HK-2 (cell line): ENCODE measurements at regions not wholly inside any gene's neighbourhood (a gene's known extent, or its start where the extent isn't known, plus 50 kb on each side); places are given as distances from the start of the nearest gene placed in this dataset.
"Not testable (repeated sequence)": the region's sequence is repeated elsewhere in the genome, so short reads cannot be mapped to it uniquely, and the experiment has no call there.

ENCODE experiments used
- DNase-seq: peaks from one replicate; pipeline ENCODE4 v3.0.0-alpha.2; 2018; ENCODE audit not compliant: unreplicated experiment

DNA sequence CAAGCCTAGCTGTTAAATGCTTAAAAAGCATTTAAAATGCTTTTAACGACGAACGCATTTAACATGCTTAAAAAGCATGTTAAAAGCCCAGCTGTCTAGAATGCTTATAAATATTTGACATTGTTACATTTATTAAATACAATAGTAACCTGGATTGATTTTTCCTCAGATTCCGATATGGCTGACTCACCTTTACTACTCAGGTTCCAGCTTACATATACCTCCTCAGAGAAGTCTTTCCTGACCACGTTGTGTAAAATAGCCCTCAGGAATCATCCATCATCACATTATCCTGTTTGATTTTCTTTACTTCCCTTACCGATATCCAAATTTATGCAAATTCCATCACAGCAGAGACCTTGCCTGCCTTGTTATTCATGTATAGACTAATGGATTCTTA lies 51.4 kb downstream of the SLC41A2 start:
- no peak for DNase-seq

DNA sequence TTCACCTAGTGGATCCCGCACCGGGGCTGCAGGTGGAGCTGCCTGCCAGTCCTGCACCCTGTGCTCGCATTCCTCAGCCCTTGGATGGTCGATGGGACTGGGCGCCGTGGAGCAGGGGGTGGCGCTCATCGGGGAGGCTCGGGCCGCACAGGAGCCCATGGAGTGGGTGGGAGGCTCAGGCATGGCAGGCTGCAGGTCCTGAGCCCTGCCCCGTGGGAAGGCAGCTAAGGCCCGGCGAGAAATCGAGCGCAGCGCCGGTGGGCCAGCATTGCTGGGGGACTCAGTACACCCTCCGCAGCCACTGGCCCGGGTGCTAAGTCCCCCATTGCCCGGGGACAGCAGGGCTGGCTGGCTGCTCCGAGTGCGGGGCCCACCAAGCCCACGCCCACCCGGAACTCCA lies 52.6 kb downstream of the SLC41A2 start:
- DNase-seq, result not testable (repeated sequence)

DNA sequence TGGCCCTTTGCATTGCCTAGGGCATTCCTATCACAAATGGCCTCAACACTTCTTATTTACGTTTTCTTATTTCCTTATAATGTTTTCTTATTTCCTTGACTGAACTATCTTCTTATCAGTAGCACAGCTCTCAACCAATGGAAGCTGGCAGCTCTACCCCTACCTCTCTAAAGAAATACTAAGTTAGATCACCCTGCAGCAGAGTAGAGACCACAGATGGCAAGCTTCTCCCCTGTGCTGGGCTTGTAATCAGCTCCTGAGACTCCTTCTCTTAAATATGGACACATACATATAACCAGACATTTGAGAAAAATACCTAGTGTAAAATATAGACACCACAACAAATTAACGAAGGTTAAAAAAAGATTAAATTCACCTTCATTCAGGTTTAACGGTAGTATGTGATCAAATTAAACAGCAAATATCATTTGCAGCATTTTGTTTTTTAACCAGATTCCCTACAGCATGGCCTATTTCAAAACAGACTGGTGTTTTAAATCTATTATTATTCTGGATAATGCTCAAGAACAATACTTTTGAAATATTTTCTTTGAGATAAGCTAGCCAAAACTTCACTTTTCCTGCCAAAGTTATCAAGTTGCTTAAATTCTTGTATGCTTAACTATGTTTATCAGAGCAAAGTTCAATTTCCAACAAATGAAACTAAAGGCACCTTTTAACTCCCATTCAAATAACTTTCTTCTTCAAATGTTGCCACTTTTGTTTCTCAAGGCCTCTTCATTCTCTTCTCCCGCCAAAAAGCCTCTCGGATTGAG lies 54.3 kb downstream of the SLC41A2 start:
- DNase-seq, result no peak

DNA sequence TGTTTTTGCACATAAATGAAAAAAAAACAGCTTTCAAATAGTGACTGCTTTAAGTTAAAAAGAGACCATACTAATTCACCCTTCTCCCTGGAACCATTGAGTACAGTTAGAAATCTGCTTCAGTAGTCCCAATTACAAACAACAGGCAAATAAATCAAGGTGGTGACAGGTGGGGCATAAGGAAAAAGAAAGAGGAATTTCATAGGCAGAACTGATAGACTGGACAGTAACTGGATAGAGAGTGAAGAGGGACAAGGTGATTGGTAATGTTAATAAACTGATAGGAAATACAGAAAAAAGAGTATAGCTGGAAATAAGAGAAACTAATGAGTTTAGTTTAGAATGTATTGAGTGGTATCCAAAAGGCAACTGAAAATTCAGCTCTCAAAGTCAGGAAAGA lies 56.0 kb downstream of the SLC41A2 start:
- no peak for DNase-seq

DNA sequence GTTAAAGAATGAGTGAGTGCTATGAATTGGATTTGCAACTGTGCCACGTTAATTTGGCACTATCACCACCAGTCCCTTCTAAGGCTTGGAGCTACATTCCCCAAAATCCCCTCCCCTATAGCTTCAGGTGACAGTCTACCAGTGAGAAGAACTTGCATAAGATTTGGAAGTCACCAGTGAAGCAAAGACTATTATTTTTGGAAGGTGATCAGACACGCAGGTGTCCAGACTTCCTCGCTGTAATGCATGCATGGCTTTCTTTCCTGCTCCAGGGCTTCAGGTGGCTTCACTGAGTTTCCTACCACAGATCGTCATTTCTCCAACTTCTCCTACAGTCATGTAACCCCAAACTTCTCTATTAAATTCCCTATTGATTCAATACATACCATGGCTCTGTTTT lies 61.4 kb downstream of the SLC41A2 start:
- no peak for DNase-seq

DNA sequence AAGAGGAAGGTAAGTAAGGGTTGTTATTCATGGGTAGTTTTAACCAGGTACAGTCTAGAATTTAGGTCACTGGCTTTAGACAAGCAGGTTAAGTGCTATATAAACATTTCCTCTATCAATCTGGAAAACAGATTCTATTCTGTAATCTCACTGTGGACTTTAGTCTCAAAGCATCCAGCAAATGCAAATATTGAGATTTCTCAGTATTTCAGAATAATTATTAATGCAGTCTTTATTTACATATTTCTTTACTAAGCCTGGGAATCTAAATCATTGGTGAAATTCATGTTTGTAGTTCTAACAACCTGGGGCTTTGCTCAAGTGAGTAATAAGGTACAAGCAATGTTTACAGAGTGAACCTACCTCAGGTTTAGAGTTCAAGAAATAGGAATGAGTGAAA lies 61.9 kb downstream of the SLC41A2 start:
- DNase-seq, result no peak

DNA sequence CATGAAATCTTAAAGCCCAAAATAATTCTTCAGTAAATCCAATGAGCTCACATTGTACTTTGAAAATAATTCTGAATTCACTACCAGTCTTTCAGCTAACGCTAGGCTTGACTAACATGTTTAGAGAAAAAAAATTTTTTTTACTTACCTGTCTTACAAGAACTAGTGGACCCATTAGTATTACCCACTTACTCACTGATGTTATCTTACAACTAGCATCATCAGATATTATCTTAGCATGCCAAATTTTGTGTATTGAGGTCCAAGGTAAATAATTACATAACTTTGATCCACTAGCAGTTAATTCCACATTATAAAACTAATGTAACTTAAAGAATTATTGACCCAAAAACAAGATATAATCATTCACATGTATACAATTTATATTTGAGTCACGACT lies 62.7 kb downstream of the SLC41A2 start:
- DNase-seq, result no peak

DNA sequence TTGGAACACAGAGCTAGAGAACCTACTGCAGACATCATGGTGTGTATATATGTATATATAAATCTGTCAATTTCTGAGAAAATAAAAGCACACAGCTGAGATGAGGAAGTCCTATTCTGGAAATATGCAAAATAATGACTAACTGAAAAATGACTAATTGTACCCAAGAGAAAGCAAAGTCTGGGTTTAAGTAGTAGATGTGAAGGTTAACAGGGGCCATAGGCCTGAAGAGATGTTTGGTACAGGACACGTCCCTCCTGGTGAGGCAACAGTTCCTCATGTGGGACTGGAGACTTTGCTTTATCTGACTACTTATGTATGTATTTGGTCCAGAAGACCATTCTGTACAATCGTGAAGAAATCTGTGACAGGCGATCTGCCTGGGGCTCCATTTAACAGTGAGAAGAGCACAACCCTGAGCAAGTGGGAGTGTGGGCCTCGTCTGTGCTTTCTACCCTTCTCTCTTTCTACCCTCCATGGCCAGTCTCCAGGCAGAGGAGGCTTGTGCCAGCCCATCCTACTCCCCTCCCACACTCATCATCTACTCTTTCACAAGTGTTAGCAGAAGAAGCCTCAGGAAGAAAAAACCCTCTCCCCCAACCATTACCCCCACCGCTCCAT lies 67.5 kb downstream of the SLC41A2 start:
- no peak for DNase-seq

DNA sequence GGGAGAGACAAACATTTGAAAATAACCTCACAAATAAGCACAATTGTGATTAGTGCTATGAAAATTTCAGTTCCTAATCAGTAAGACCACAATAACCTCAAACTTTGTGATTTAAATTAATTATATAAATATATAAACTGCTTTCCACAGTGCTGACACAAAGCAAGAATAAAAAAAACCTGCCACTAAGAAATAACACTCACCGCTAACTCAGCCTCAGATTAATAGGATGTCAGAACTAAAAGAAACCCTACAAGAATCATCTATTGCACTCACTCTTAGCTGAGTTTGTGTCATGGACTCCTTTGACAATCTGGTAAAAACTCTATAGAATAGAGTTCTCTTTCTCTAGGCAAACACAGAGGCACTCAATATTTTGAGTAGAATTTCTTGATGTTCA lies 68.4 kb downstream of the SLC41A2 start:
- DNase-seq, result no peak

DNA sequence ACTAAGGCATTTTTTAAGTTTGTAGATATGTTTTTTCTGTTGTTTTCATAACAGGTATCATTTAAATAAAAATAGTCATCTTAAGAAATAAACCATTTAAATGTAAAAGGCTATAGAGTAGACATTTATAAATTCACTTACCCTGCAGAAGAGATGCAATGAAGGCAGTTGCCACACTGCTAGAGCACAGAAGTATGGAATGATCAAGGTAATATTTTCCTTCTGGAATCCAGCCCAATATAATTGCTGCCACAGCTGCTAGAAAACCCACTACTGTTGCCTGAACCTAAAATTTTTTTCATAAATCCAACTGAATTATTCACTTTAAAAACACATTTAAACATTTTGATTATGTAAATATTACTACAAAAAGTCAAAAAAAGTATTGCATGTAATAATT lies 69.2 kb downstream of the SLC41A2 start:
- DNase-seq, result no peak

DNA sequence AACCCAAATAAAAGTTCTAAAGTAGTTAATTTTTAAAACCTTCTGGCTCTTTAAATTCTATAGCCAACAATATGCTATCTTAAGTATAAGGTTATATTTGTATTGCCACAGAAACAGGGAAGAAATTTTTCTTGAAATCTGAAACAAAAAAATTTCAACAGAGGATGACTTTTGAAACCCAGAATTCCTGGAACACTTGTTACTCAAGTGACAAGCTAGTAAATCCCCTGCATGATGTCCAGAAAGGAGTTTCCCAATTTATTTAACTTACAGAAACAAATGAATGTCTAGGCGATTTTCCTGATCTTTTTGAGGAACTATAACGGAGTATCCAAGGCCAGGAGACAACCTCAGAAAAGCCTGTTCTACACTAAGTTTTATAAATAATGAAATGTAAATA lies 69.6 kb downstream of the SLC41A2 start:
- no peak for DNase-seq

DNA sequence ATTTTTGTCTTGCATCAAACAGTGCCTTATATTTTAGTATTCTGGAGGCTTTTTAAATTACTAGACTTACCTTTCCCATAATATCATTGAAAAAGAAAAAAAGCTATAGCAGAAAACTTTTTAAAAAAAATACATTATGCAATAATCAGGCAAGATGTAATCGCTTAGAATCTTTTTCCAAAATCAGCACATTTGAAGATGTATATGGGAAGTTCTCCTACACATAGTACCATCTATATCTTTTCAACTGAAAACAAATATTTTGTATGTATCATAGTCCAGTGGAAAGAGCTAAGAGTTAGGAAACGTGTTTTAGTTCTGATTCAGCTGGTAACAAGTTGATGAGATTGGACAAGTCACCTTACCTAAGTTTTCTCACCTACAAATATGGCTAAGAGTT lies 70.6 kb downstream of the SLC41A2 start:
- no peak for DNase-seq

DNA sequence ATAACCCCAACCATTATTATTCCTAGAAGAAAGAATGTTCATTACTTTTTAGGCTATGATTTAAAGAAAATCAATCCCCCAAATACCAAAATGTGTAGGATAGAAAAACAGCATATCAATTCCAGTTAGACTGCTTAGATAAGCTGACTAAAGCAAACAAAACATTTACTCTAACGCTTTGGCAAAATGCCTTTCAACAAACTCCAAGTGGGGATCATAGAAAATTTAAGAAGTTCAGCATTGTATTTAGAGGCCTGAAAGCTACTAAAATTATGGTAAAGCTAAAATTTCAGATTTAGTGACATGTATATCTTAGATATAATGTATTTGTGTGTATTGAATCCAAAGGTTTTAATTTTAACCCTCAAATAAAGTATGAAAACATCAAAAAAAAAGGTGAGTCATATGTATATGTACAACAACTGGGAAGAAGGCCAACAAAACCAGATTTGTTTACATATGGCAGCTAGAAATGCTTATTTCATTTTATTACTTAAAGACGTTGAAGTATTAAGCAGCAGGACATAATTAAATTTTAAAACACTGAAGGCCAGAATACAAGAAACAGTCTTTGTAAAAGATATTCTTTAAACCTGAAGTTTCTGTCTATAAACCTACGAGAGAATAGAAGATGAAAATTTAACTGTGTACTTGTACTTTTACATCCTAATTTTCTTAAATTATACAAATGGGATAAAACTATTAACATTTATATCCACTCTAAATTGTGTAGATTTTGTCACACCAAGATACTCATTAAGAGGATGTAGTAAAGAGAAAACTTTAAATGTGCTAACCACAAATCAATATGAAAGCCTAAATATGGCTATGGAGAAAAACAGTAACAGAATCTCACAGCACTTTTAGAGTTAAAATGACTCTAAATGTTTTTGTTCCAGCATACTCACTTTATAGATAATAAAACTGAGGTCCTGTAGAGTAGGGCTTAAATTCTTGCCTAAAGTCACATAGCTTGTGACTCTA lies 71.4 kb downstream of the SLC41A2 start:
- no peak for DNase-seq

DNA sequence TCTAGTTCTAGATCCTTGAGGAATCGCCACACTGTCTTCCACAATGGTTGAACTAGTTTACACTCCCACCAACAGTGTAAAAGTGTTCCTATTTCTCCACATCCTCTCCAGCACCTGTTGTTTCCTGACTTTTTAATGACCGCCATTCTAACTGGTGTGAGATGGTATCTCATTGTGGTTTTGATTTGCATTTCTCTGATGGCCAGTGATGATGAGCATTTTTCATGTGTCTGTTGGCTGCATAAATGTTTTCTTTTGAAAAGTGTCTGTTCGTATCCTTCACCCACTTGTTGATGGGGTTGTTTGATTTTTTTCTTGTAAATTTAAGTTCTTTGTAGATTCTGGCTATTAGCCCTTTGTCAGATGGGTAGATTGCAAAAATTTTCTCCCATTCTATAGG lies 79.2 kb downstream of the SLC41A2 start:
- DNase-seq, result not testable (repeated sequence)

DNA sequence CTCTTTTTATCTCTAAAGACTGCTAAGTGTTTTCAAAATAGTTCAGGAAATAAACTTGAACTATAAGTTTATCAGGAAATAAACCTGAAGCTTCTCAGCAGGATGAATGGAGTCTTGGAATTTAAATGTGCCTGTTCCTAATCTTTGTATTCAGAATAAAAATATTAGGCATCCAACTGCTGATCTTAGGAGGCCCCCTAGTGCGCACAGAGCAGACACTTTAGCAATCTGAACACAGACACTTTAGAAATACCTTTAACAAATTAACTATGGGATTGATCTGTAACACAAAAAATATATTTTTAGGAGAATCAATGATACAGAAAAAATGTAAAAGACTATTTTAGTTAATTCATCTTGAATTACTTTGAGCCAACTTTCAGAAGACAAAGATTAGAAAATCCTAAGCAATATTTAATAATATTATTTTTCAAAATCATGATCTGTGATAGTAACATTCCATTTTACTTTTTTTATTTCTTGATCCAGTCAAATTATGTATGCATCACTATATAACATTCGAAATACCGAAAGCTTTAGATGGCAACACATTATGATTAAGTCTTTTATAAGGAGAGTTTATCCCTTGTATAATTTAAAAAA lies 80.9 kb downstream of the SLC41A2 start:
- peak; percentile 9 for DNase-seq

DNA sequence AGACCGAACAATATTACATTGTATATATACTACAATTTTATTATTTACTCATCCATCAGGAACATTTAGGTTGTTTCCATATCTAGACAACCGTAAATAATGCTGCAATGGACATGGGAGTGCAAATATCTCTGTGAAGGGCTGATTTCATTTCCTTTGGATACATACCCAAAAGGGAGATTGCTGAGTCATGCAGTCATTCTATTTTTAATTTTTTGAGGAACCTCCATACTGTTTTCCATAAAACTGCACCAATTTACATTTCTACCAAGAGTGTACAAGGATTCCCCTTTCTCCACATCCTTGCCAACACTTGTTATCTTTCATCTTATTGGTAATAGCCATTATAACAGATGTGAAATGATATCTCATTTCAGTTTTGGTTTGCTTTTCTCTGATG lies 84.7 kb downstream of the SLC41A2 start:
- no peak for DNase-seq

DNA sequence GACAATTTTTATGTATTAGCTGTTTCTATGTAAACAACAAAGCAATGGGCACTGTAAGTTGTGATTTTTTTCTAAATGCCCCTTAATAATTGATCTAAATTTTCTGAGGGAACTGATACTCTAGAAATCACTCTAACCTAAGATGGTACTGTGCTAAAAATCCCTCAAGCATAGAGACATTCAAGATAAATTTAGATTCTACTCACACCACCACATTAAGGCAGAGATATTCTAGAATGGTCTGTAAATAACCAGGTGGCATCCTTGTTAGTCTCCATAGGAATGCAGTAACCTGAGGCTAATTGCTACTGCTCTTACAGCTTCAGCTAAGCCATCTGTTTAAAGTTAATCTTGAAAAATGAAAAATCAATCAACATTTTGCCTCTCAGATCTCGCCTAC lies 87.3 kb downstream of the SLC41A2 start:
- DNase-seq, result no peak

DNA sequence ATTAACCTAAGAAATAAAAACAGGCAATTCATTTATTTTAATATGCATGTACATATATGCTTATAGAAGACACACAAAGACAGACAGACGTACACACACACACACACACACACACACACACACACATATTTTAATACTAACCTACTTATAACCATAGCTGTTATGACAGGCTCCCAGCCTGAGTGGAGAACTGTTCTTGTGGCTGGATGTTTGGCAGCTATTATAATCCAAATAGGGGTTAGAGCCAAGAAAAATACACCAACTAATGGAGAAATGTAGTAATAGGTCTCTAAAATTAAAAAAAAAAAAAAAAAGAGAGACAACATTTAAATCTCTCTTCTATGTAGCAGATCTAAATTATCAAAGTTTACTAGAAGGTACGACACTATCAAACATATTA lies 91.8 kb downstream of the SLC41A2 start:
- DNase-seq, result no peak

DNA sequence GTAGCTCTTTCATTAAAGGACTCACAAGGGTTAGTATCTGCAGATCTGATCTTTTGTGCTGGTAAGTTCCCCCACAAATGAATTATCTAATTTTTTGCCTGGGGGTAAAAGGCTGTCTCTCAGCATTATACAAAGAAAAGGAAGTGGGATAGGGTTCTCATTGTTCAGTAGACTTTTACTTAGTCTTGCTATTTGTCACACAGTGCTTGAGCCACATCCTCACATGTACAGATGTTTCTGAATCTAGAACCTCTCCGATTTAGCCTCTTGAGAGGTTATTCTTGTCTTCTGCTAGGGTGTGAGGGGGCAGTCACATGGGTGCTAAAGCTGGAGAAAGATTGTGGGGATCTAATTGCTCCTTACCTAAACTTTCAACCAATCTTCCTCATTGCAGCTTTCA lies 93.0 kb downstream of the SLC41A2 start:
- DNase-seq, result no peak

DNA sequence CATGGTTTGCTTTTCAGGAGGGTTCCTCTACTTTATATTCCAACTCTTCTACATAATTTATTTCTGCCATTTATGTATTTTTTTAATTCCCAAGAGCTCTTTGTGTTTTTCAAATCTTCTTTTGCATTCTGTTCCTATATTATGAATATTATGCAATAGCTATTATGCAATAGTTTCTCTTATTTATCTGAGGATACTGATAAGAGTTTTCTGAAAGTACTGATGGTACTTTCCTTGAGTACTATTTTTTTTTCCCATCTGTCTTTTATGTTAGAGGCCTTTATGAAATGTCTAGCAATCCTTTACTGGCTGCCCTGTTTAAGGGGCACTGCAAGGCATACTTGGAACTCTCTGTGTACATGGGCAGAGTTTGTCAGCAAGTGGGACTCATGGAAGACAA lies 93.4 kb downstream of the SLC41A2 start:
- DNase-seq, result no peak

DNA sequence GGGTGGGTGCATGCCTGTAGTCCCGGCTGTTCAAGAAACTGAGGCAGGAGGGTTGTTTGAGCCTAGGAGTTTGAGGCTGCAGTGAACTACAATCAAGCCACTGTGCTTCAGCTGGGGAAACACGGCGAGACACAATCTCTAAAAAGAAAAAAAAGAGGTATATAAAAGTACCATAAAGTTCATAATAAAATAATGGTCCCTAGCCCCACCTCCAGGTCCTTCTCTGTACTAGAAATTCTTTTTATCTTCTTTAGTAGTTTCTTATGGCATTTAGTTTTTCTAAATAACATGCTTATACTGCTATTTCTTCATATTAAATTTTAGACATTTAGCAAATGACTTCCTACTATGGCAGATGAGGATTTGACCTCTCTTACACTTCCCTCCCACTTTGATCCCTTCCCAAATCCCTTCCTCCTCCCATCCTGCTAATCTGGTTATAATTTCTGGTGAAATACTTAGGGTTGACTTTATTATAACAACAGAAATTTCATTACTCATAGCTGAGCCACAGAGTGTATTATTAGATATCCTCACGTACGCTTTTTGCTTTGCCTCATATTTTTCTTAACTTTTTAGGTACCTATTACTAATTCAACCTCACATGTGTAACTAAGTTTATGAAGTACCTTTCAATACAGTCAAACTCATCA lies 94.7 kb downstream of the SLC41A2 start:
- DNase-seq, result no peak
